ENCODE measurements at regions not wholly inside any gene's neighbourhood (a gene's known extent, or its start where the extent isn't known, plus 50 kb on each side); places are given as distances from the start of the nearest gene placed in this dataset.
"Not testable (repeated sequence)": the region's sequence is repeated elsewhere in the genome, so short reads cannot be mapped to it uniquely, and the experiment has no call there.

- H3K56ac ChIP-seq (ENCODE audit: low read length), result not testable (repeated sequence)
- WGBS (ENCODE audit: extremely low coverage, insufficient coverage, low lambda C conversion rate), result no CpG with 5 or more reads among the region's 1 CpG
These were observed 187.0 kb upstream of the RPL34 start for GRCh38 chr4:108433394-108433793.

GRCh38 chr4:108432418-108432817, 188.0 kb upstream of the RPL34 start:
- Histone ChIP-seq H3K4me3 (ENCODE audit: low read length) (no peak overlapping the region), H3K36me3 (ENCODE audit: control insufficient read depth, insufficient read depth, low read length) (no peaks in the 10 kb centered on the region), H3K27ac (ENCODE audit: low read depth, low read length) (no peak overlapping the region), H3K27me3 (ENCODE audit: insufficient read depth, low read length, poor library complexity) (no peaks in the 10 kb centered on the region), H4K8ac (ENCODE audit: low read depth, low read length) (no peak overlapping the region), H3K18ac (ENCODE audit: low read length) (no peak overlapping the region), H3K4me1 (ENCODE audit: control insufficient read depth, low read depth, low read length) (no peaks in the 10 kb centered on the region), H4K5ac (ENCODE audit: low read length) (no peak overlapping the region), H3K79me1 (ENCODE audit: low read length) (no peaks in the 10 kb centered on the region), H3K9ac (ENCODE audit: low read length) (no peak overlapping the region), H2BK5ac (ENCODE audit: low read length) (no peak overlapping the region), H3K56ac (ENCODE audit: low read length) (no peak overlapping the region), H3K79me2 (ENCODE audit: control insufficient read depth, insufficient read depth, low read length) (no peaks in the 10 kb centered on the region), H2BK120ac (ENCODE audit: low read depth, low read length) (no peak overlapping the region), H2BK15ac (replicated peaks; ENCODE audit: low read depth) (no peak overlapping the region), H3K4ac (ENCODE audit: low read depth, low read length) (no peak overlapping the region), H3K23ac (ENCODE audit: low read length) (no peak overlapping the region), H3K4me2 (ENCODE audit: low read length) (no peak overlapping the region), H2AK5ac (ENCODE audit: low read length) (no peak overlapping the region)
- DNase-seq, result no peak
- WGBS (ENCODE audit: extremely low coverage, insufficient coverage, low lambda C conversion rate), result no CpG with 5 or more reads among the region's 3 CpGs

More at GRCh38 chr4:108433394-108433793, 187.0 kb upstream of the RPL34 start:
- H4K8ac ChIP-seq (ENCODE audit: low read depth, low read length); H3K4me1 ChIP-seq (ENCODE audit: control insufficient read depth, low read depth, low read length); H3K4ac ChIP-seq (ENCODE audit: low read depth, low read length); H3K27me3 ChIP-seq (ENCODE audit: insufficient read depth, low read length, poor library complexity); DNase-seq; H2BK15ac ChIP-seq (replicated peaks; ENCODE audit: low read depth); H2BK5ac ChIP-seq (ENCODE audit: low read length); H3K4me3 ChIP-seq (ENCODE audit: low read length); H3K36me3 ChIP-seq (ENCODE audit: control insufficient read depth, insufficient read depth, low read length); H3K9ac ChIP-seq (ENCODE audit: low read length); H3K27ac ChIP-seq (ENCODE audit: low read depth, low read length); H2BK120ac ChIP-seq (ENCODE audit: low read depth, low read length); H4K5ac ChIP-seq (ENCODE audit: low read length); H3K79me1 ChIP-seq (ENCODE audit: low read length); H2AK5ac ChIP-seq (ENCODE audit: low read length); H3K18ac ChIP-seq (ENCODE audit: low read length); H3K79me2 ChIP-seq (ENCODE audit: control insufficient read depth, insufficient read depth, low read length); H3K4me2 ChIP-seq (ENCODE audit: low read length); H3K23ac ChIP-seq (ENCODE audit: low read length): not testable (repeated sequence)

GRCh38 chr4:108431986-108432385, 188.4 kb upstream of the RPL34 start:
- Histone ChIP-seq H3K9ac (ENCODE audit: low read length) (no peak overlapping the region), H3K27me3 (ENCODE audit: insufficient read depth, low read length, poor library complexity) (no peaks in the 10 kb centered on the region), H3K79me1 (ENCODE audit: low read length) (no peaks in the 10 kb centered on the region), H3K4ac (ENCODE audit: low read depth, low read length) (no peak overlapping the region), H3K4me3 (ENCODE audit: low read length) (no peak overlapping the region), H3K79me2 (ENCODE audit: control insufficient read depth, insufficient read depth, low read length) (no peaks in the 10 kb centered on the region), H3K23ac (ENCODE audit: low read length) (no peak overlapping the region), H3K4me1 (ENCODE audit: control insufficient read depth, low read depth, low read length) (no peaks in the 10 kb centered on the region), H4K5ac (ENCODE audit: low read length) (no peak overlapping the region), H4K8ac (ENCODE audit: low read depth, low read length) (no peak overlapping the region), H2BK120ac (ENCODE audit: low read depth, low read length) (no peak overlapping the region), H2BK5ac (ENCODE audit: low read length) (no peak overlapping the region), H3K56ac (ENCODE audit: low read length) (no peak overlapping the region), H2BK15ac (replicated peaks; ENCODE audit: low read depth) (no peak overlapping the region), H3K18ac (ENCODE audit: low read length) (no peak overlapping the region), H3K27ac (ENCODE audit: low read depth, low read length) (no peak overlapping the region), H3K36me3 (ENCODE audit: control insufficient read depth, insufficient read depth, low read length) (no peaks in the 10 kb centered on the region), H2AK5ac (ENCODE audit: low read length) (no peak overlapping the region), H3K4me2 (ENCODE audit: low read length) (no peak overlapping the region)
- DNase-seq, result no peak
- no CpG with 5 or more reads among the region's 1 CpG for WGBS (ENCODE audit: extremely low coverage, insufficient coverage, low lambda C conversion rate)

GRCh38 chr4:108430921-108431320, 189.5 kb upstream of the RPL34 start:
- no peaks in the 10 kb centered on the region for H3K27me3 ChIP-seq (ENCODE audit: insufficient read depth, low read length, poor library complexity)
- H4K5ac ChIP-seq (ENCODE audit: low read length), result no peak overlapping the region
- no peak overlapping the region for H2BK15ac ChIP-seq (replicated peaks; ENCODE audit: low read depth)
- no peaks in the 10 kb centered on the region for H3K79me2 ChIP-seq (ENCODE audit: control insufficient read depth, insufficient read depth, low read length)
- H2BK5ac ChIP-seq (ENCODE audit: low read length), result no peak overlapping the region
- H3K4me3 ChIP-seq (ENCODE audit: low read length), result no peak overlapping the region
- DNase-seq, result no peak
- H3K36me3 ChIP-seq (ENCODE audit: control insufficient read depth, insufficient read depth, low read length), result no peaks in the 10 kb centered on the region
- H3K9ac ChIP-seq (ENCODE audit: low read length), result no peak overlapping the region
- no peak overlapping the region for H2BK120ac ChIP-seq (ENCODE audit: low read depth, low read length)
- no peak overlapping the region for H3K56ac ChIP-seq (ENCODE audit: low read length)
- no peak overlapping the region for H3K4me2 ChIP-seq (ENCODE audit: low read length)
- no peak overlapping the region for H3K23ac ChIP-seq (ENCODE audit: low read length)
- H3K4ac ChIP-seq (ENCODE audit: low read depth, low read length), result no peak overlapping the region
- WGBS (ENCODE audit: extremely low coverage, insufficient coverage, low lambda C conversion rate), result no CpG with 5 or more reads among the region's 3 CpGs
- H3K79me1 ChIP-seq (ENCODE audit: low read length), result no peaks in the 10 kb centered on the region
- H4K8ac ChIP-seq (ENCODE audit: low read depth, low read length), result no peak overlapping the region
- H3K27ac ChIP-seq (ENCODE audit: low read depth, low read length), result no peak overlapping the region
- H3K4me1 ChIP-seq (ENCODE audit: control insufficient read depth, low read depth, low read length), result no peaks in the 10 kb centered on the region
- H2AK5ac ChIP-seq (ENCODE audit: low read length), result no peak overlapping the region
- H3K18ac ChIP-seq (ENCODE audit: low read length), result no peak overlapping the region

- H3K18ac ChIP-seq (ENCODE audit: low read length), result no peak overlapping the region
- no peak overlapping the region for H3K23ac ChIP-seq (ENCODE audit: low read length)
- no peak overlapping the region for H3K4me3 ChIP-seq (ENCODE audit: low read length)
- H3K27me3 ChIP-seq (ENCODE audit: insufficient read depth, low read length, poor library complexity), result no peaks in the 10 kb centered on the region
- no peaks in the 10 kb centered on the region for H3K79me1 ChIP-seq (ENCODE audit: low read length)
- H2BK5ac ChIP-seq (ENCODE audit: low read length), result no peak overlapping the region
- H2BK120ac ChIP-seq (ENCODE audit: low read depth, low read length), result no peak overlapping the region
- H4K5ac ChIP-seq (ENCODE audit: low read length), result no peak overlapping the region
- no peak overlapping the region for H2AK5ac ChIP-seq (ENCODE audit: low read length)
- H2BK15ac ChIP-seq (replicated peaks; ENCODE audit: low read depth), result no peak overlapping the region
- no peak overlapping the region for H3K9ac ChIP-seq (ENCODE audit: low read length)
- H3K27ac ChIP-seq (ENCODE audit: low read depth, low read length), result no peak overlapping the region
- no peak overlapping the region for H4K8ac ChIP-seq (ENCODE audit: low read depth, low read length)
- no peak overlapping the region for H3K4me2 ChIP-seq (ENCODE audit: low read length)
- H3K56ac ChIP-seq (ENCODE audit: low read length), result no peak overlapping the region
- no peaks in the 10 kb centered on the region for H3K4me1 ChIP-seq (ENCODE audit: control insufficient read depth, low read depth, low read length)
- DNase-seq, result no peak
- no peaks in the 10 kb centered on the region for H3K79me2 ChIP-seq (ENCODE audit: control insufficient read depth, insufficient read depth, low read length)
- no peaks in the 10 kb centered on the region for H3K36me3 ChIP-seq (ENCODE audit: control insufficient read depth, insufficient read depth, low read length)
- H3K4ac ChIP-seq (ENCODE audit: low read depth, low read length), result no peak overlapping the region
- WGBS (ENCODE audit: extremely low coverage, insufficient coverage, low lambda C conversion rate), result no CpG with 5 or more reads among the region's 1 CpG
These were observed 190.7 kb upstream of the RPL34 start for GRCh38 chr4:108429662-108430061.

GRCh38 chr4:108428923-108429322, 191.5 kb upstream of the RPL34 start:
- Histone ChIP-seq H3K4ac (ENCODE audit: low read depth, low read length) (no peak overlapping the region), H2BK15ac (replicated peaks; ENCODE audit: low read depth) (no peak overlapping the region), H2BK120ac (ENCODE audit: low read depth, low read length) (no peak overlapping the region), H3K36me3 (ENCODE audit: control insufficient read depth, insufficient read depth, low read length) (no peaks in the 10 kb centered on the region), H3K23ac (ENCODE audit: low read length) (no peak overlapping the region), H4K5ac (ENCODE audit: low read length) (no peak overlapping the region), H2AK5ac (ENCODE audit: low read length) (no peak overlapping the region), H3K56ac (ENCODE audit: low read length) (no peak overlapping the region), H3K79me1 (ENCODE audit: low read length) (no peaks in the 10 kb centered on the region), H3K79me2 (ENCODE audit: control insufficient read depth, insufficient read depth, low read length) (no peaks in the 10 kb centered on the region), H3K4me3 (ENCODE audit: low read length) (no peak overlapping the region), H3K9ac (ENCODE audit: low read length) (no peak overlapping the region), H3K27me3 (ENCODE audit: insufficient read depth, low read length, poor library complexity) (no peaks in the 10 kb centered on the region), H2BK5ac (ENCODE audit: low read length) (no peak overlapping the region), H3K18ac (ENCODE audit: low read length) (no peak overlapping the region), H3K4me1 (ENCODE audit: control insufficient read depth, low read depth, low read length) (no peaks in the 10 kb centered on the region), H4K8ac (ENCODE audit: low read depth, low read length) (no peak overlapping the region), H3K4me2 (ENCODE audit: low read length) (no peak overlapping the region), H3K27ac (ENCODE audit: low read depth, low read length) (no peak overlapping the region)
- no CpG with 5 or more reads among the region's 3 CpGs for WGBS (ENCODE audit: extremely low coverage, insufficient coverage, low lambda C conversion rate)
- no peak for DNase-seq
